Esophagus squamous epithelium (tissue), 5 donors: ENCODE measurements at regions not wholly inside any gene's neighbourhood (a gene's known extent, or its start where the extent isn't known, plus 50 kb on each side); places are given as distances from the start of the nearest gene placed in this dataset.
"Not testable (repeated sequence)": the region's sequence is repeated elsewhere in the genome, so short reads cannot be mapped to it uniquely, and the experiment has no call there.

Experiments used
- DNase-seq: peaks from one replicate; lab custom pipeline; 2025; lab: John Stamatoyannopoulos, UW
- H3K27ac ChIP-seq, 4 donors: fragments of 200-600 bp; sonication (generic); one replicate each; pipeline ENCODE4 v1.5.1; 2016 to 2019; ENCODE audit warnings: mild to moderate bottlenecking in 1 of 4
- H3K27me3 ChIP-seq, 4 donors: fragments of 200-600 bp; sonication (generic); 1 replicate in 3 of 4; 2 replicates in 1 of 4; pipeline versions ENCODE4 v1.5.1 to v1.6.0; 2017 to 2021; ENCODE audit warnings: antibody characterized with exemption in 1 of 4
- H3K36me3 ChIP-seq, 3 donors: fragments of 200-600 bp; sonication (generic); one replicate each; pipeline ENCODE4 v1.5.1; 2016 to 2019
- H3K4me1 ChIP-seq, 3 donors: fragments of 200-600 bp; sonication (generic); one replicate each; pipeline ENCODE4 v1.5.1; 2017 to 2019
- H3K4me3 ChIP-seq, 4 donors: fragments of 200-600 bp; sonication (generic); 1 replicate in 3 of 4; 2 replicates in 1 of 4; pipeline ENCODE4 v1.5.1; 2016 to 2019; ENCODE audit warnings: mild to moderate bottlenecking in 2 of 4, moderate library complexity in 1 of 4
- H3K9me3 ChIP-seq, 3 donors: fragments of 200-600 bp; sonication (generic); one replicate each; pipeline ENCODE4 v1.5.1; 2016 to 2019
- POLR2A ChIP-seq, 4 donors: fragments of 450-650 bp; IDR thresholded peaks; one replicate each; pipeline ENCODE4 v1.6.1; 2017; ENCODE audit warnings: antibody characterized with exemption in 4 of 4, mild to moderate bottlenecking in 4 of 4, moderate library complexity in 3 of 4
- WGBS, 2 donors: methylation state at CpG; one replicate each; pipeline ENCODE4 v1.1.5; 2018; 5-methylcytosine and 5-hydroxymethylcytosine counted together
- intact Hi-C: fragments of 100-400 bp; cut with DNase I; formaldehyde crosslinking; loops from one replicate; pipeline ENCODE4 v1.15.0; 2022
- TF ChIP-seq, protein P1 (sequence below), 6 experiments: fragments of 450-650 bp in 4 of 6; fragments of 200-600 bp in 2 of 6; sonication (generic) in 2 of 6; IDR thresholded peaks; one replicate each; pipeline ENCODE4 v1.5.1; 2016 to 2019; ENCODE audit warnings: antibody characterized with exemption in 6 of 6, mild to moderate bottlenecking in 4 of 6, moderate library complexity in 4 of 6
- donor health status: DM: yes; HTN: yes; CAD: no.

DNA sequence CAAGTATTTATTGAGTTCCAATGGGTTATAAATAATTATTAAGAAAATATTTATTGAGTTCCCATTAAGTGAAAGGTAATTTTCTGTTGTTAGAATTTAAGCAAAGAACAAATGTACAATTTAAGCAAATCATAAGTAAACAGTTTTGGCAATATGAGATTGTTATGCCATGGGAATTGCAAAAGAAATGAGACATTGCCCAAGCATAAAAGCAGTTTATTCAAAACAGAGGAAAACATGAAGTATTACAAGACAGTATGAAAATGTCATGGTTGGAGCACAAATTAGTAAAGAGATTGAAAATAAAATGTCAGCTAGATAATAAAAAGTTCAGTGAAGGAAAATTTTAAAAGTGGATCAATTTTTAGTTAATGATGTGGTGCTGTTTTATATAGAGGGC, 706.1 kb upstream of the EPHA5 start:
- no peak overlapping the region for H3K4me3 ChIP-seq
- H3K4me1 ChIP-seq, result no peaks in the 10 kb centered on the region
- no peaks in the 10 kb centered on the region for H3K36me3 ChIP-seq
- no peaks in the 10 kb centered on the region for H3K9me3 ChIP-seq
- no peak overlapping the region for H3K27ac ChIP-seq
- no peaks in the 10 kb centered on the region for H3K27me3 ChIP-seq
- DNase-seq, result no peak
- TF ChIP-seq, protein P1, sequence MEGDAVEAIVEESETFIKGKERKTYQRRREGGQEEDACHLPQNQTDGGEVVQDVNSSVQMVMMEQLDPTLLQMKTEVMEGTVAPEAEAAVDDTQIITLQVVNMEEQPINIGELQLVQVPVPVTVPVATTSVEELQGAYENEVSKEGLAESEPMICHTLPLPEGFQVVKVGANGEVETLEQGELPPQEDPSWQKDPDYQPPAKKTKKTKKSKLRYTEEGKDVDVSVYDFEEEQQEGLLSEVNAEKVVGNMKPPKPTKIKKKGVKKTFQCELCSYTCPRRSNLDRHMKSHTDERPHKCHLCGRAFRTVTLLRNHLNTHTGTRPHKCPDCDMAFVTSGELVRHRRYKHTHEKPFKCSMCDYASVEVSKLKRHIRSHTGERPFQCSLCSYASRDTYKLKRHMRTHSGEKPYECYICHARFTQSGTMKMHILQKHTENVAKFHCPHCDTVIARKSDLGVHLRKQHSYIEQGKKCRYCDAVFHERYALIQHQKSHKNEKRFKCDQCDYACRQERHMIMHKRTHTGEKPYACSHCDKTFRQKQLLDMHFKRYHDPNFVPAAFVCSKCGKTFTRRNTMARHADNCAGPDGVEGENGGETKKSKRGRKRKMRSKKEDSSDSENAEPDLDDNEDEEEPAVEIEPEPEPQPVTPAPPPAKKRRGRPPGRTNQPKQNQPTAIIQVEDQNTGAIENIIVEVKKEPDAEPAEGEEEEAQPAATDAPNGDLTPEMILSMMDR (IDR thresholded peaks at IDR 0.05), result no peak
- TF ChIP-seq POLR2A (IDR thresholded peaks at IDR 0.05), result no peak
- intact Hi-C loops, result no loop called here

DNA sequence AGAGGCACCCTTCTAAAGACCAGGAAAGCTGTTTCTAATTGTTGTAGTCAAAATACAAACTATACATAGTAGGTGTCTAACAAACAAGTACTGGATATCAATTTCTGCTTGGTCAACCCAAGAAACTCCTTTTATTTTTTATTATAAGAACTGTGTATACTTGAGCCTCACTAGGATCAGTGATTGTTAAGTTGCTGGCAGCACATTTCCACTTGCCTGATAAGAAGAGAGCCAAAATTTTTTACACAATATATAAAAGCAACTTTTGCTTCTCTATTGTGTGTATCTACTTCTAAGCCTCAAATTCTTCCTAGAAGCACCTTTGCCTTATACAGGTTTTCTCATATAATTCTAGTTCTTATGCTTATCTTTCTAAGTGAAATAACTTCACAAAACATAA, 703.0 kb upstream of the EPHA5 start:
- Histone ChIP-seq H3K4me1 (no peaks in the 10 kb centered on the region), H3K27me3 (no peaks in the 10 kb centered on the region), H3K36me3 (no peaks in the 10 kb centered on the region), H3K4me3 (no peak overlapping the region), H3K9me3 (no peaks in the 10 kb centered on the region), H3K27ac (no peak overlapping the region)
- intact Hi-C loops, result no loop called here
- no peak for TF ChIP-seq POLR2A (IDR thresholded peaks at IDR 0.05)
- TF ChIP-seq, protein P1 (IDR thresholded peaks at IDR 0.05), result no peak
- DNase-seq, result no peak

DNA sequence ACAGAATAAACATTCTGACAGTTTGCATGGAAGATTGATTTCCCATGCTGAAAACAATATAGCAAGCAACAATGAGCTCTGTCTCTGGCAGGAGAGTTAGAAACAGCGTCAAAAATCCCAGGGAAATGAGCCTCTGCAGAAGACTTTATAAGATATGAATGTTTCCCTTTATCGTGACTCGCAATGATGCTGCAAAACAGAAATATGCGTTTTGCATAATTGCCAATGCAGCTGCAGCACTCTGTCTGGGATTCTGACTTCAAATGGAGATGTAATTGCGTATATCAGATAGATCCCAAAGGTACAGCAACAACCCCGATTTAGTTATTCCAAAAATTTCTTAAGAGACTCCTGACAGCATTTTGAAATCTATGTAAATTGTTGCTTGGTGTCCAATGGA, 702.4 kb upstream of the EPHA5 start:
- no peaks in the 10 kb centered on the region for H3K4me1 ChIP-seq
- intact Hi-C loops, result no loop called here
- no peak overlapping the region for H3K4me3 ChIP-seq
- no peaks in the 10 kb centered on the region for H3K27me3 ChIP-seq
- 80 to 83% methylated on average over 6 of the region's 6 CpGs for WGBS, 2 donors
- H3K27ac ChIP-seq, result no peak overlapping the region
- H3K9me3 ChIP-seq, result no peaks in the 10 kb centered on the region
- no peak for TF ChIP-seq POLR2A (IDR thresholded peaks at IDR 0.05)
- TF ChIP-seq, protein P1 (IDR thresholded peaks at IDR 0.05), result no peak
- no peak for DNase-seq
- H3K36me3 ChIP-seq, result no peaks in the 10 kb centered on the region

GRCh38 chr4:66367043-66367660, 696.9 kb upstream of the EPHA5 start:
- Histone ChIP-seq H3K4me1 (no peaks in the 10 kb centered on the region), H3K27me3 (no peaks in the 10 kb centered on the region), H3K4me3 (no peak overlapping the region), H3K36me3 (no peaks in the 10 kb centered on the region), H3K9me3 (no peaks in the 10 kb centered on the region), H3K27ac (no peak overlapping the region)
- TF ChIP-seq, protein P1 (IDR thresholded peaks at IDR 0.05), result no peak
- TF ChIP-seq POLR2A (IDR thresholded peaks at IDR 0.05), result no peak
- DNase-seq, result no peak
- intact Hi-C loops, result no loop called here
- 80 to 86% methylated on average over 10 of the region's 10 CpGs for WGBS, 2 donors

DNA sequence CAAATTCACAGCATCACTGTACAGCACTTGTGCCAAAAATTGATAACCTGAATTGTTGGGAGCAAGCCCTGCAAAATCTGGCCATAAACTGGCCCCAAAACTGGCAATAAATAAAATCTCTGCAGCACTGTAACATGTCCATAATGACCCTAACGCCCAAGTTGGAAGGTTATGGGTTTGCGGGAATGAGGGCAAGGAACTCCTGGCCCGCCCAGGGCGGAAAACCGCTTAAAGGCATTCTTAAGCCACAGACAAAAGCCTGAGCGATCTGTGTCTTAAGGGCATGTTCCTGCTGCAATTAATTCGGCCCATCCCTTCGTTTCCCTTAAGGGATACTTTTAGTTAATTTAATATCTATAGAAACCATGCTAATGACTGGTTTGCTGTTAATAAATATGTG, 690.1 kb upstream of the EPHA5 start:
- intact Hi-C loops, H3K9me3 ChIP-seq, H3K4me1 ChIP-seq, H3K27me3 ChIP-seq, DNase-seq, H3K27ac ChIP-seq, H3K4me3 ChIP-seq, H3K36me3 ChIP-seq: not testable (repeated sequence)
- WGBS, 2 donors, result 77 to 82% methylated on average over 7 to 8 of the region's 8 CpGs

DNA sequence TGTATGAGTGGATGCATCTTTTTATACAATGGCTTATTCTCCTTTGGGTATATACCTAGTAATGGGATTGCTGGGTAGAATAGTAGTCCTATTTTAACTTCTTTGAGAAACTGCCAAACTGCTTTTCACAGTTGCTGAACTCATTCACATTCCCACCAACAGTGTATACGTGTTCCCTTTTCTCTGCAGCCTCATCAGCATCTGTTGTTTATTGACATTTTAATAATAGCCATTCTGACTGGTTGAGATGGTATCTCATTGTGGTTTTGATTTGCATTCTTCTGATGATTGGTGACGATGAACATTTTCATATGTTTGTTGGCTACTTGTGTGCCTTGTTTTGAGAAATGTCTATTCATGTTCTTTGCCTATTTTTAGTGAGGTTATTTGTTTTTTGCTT, 687.0 kb upstream of the EPHA5 start:
- no peaks in the 10 kb centered on the region for H3K4me1 ChIP-seq
- H3K36me3 ChIP-seq, result no peaks in the 10 kb centered on the region
- TF ChIP-seq, protein P1 (IDR thresholded peaks at IDR 0.05), result no peak
- no peak for TF ChIP-seq POLR2A (IDR thresholded peaks at IDR 0.05)
- 43 to 68% methylated on average over 2 of the region's 2 CpGs for WGBS, 2 donors
- H3K27me3 ChIP-seq, result no peaks in the 10 kb centered on the region
- DNase-seq, result no peak
- no peaks in the 10 kb centered on the region for H3K9me3 ChIP-seq
- intact Hi-C loops, result no loop called here
- no peak overlapping the region for H3K4me3 ChIP-seq
- no peak overlapping the region for H3K27ac ChIP-seq
